Muscle layer of duodenum (tissue), 2 donors: ENCODE measurements at regions not wholly inside any gene's neighbourhood (a gene's known extent, or its start where the extent isn't known, plus 50 kb on each side); places are given as distances from the start of the nearest gene placed in this dataset.

Experiments used
- H3K27ac ChIP-seq: one replicate; pipeline ENCODE4 v1.7.0; 2013; ENCODE audit warnings: mild to moderate bottlenecking, low read length
- H3K27me3 ChIP-seq: one replicate; pipeline ENCODE4 v1.7.0; 2013; ENCODE audit warnings: low read depth, mild to moderate bottlenecking, control low read depth, low read length
- H3K36me3 ChIP-seq, 2 donors: one replicate each; pipeline ENCODE4 v1.7.0; 2013; ENCODE audit warnings: low read length in 2 of 2, control low read depth in 1 of 2, mild to moderate bottlenecking in 1 of 2; ENCODE audit not compliant: insufficient read depth in 2 of 2, control insufficient read depth in 1 of 2
- H3K4me1 ChIP-seq, 2 donors: one replicate each; pipeline ENCODE4 v1.7.0; 2013; ENCODE audit warnings: low read length in 2 of 2, mild to moderate bottlenecking in 2 of 2, control low read depth in 1 of 2, moderate library complexity in 1 of 2; ENCODE audit not compliant: insufficient read depth in 2 of 2, control insufficient read depth in 1 of 2
- H3K4me3 ChIP-seq, 2 donors: one replicate each; pipeline ENCODE4 v1.7.0; 2013; ENCODE audit warnings: low read length in 2 of 2, low read depth in 1 of 2, mild to moderate bottlenecking in 1 of 2
- H3K9me3 ChIP-seq, 2 donors: one replicate each; pipeline ENCODE4 v1.7.0; 2013; ENCODE audit warnings: low read length in 2 of 2, control low read depth in 1 of 2, mild to moderate bottlenecking in 1 of 2; ENCODE audit not compliant: control insufficient read depth in 1 of 2
- donor health status: healthy.

DNA sequence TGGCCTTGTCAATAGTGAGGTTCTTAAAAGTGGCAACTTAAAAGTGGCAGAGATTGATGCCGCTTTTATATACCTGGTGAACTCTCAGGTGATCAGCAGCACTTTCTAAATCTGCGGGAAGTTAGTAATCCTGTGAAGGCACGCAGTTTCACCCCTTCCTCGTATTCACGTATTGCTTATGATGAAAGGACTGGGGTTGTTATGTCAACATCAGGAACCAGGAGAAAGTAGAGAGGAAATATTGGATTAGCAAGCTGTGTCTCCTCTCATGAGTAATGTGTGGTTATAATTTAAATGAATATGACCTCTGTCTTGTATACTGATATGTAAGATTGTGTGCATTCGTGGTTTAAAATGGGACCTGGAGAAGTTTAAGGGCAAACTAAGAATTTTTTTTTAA, 544.6 kb downstream of the SLITRK6 start:
- H3K27ac ChIP-seq: no peak overlapping the region
- H3K4me1 ChIP-seq: no peaks in the 10 kb centered on the region
- H3K27me3 ChIP-seq: no peaks in the 10 kb centered on the region
- no peaks in the 10 kb centered on the region for H3K9me3 ChIP-seq
- H3K36me3 ChIP-seq: no peaks in the 10 kb centered on the region
- no peak overlapping the region for H3K4me3 ChIP-seq

DNA sequence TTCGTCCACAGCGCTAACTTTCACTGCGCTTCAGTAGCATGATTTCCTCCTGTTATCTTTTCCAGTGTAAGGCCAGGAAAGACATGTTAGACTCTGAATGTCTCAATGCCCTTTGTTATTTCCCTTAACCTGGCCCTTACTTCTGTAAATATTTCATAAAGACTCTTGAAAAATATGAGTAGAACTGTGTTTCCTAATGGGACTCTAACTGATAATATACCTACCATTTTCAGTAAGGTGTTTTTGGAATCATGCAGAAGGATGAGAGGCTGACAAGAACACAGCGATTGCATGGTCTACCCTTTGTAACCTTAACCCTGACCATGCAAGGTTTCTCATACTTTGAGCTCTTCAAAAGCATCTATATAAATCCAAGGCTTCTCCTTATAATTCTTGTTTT, 550.1 kb downstream of the SLITRK6 start:
- Histone ChIP-seq H3K9me3 (no peaks in the 10 kb centered on the region), H3K27me3 (no peaks in the 10 kb centered on the region), H3K27ac (no peak overlapping the region), H3K4me1 (no peaks in the 10 kb centered on the region), H3K36me3 (no peaks in the 10 kb centered on the region), H3K4me3 (no peak overlapping the region)

DNA sequence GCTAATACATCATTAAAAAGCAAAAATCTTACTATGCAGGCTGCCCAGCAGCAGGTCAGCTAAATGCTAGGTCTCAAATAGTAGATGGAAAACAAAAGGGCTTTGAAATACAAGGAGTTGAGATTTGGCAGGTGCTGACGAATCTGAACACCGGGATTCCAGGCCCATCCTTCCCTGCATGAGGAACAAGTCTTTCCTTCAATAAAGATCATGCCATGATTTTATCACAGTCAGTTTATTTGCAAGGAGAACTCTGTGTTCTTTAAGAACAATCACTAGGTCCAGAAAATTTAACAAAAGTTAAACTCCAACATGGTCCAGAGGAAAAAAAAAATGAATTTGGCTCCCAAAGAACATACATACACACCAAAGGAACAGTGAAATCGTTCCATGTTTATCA, 551.4 kb downstream of the SLITRK6 start:
- Histone ChIP-seq H3K36me3 (no peaks in the 10 kb centered on the region), H3K9me3 (no peaks in the 10 kb centered on the region), H3K27ac (no peak overlapping the region), H3K4me3 (no peak overlapping the region), H3K4me1 (no peaks in the 10 kb centered on the region), H3K27me3 (no peaks in the 10 kb centered on the region)

DNA sequence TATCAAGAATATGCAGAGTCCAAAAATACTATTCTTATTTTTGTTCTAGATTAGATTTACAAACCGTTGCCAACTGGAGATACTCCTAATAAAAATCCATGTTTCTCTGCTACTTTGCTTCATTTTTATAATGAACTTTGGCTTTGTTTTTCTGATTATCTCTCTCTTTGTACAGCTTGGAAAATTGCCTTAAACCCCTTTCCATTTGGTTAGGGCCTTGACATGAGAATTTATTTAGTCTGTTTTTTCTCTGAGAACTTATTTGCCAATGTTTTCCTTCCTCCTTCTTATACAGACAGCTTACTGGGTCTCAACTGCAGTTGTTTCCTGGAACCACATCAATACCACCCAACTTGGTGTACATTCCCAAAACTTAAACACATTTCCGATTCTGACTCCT, 555.4 kb downstream of the SLITRK6 start:
- Histone ChIP-seq H3K9me3 (no peaks in the 10 kb centered on the region), H3K27ac (no peak overlapping the region), H3K27me3 (no peaks in the 10 kb centered on the region), H3K4me3 (no peak overlapping the region), H3K4me1 (no peaks in the 10 kb centered on the region), H3K36me3 (no peaks in the 10 kb centered on the region)

DNA sequence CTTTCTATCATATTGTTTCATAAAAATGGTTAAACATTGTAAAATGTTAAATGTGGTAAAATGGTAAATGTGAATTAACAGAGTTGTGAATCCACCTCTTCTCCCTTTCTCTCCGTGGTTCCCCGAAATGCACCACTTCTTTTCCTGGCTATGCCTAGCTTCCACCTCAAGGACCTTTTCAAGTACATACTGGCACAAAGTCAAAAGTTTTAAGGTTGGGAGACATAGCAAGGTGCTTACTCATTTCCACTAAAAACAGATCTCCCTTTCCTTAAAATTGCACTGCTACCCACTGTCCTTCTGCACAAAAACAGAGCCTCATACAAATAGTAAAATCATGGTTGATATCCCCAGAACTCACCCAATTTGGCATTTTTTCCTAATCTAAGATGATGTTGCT, 558.2 kb downstream of the SLITRK6 start:
- no peak overlapping the region for H3K4me3 ChIP-seq
- no peaks in the 10 kb centered on the region for H3K27me3 ChIP-seq
- no peaks in the 10 kb centered on the region for H3K4me1 ChIP-seq
- no peaks in the 10 kb centered on the region for H3K36me3 ChIP-seq
- no peak overlapping the region for H3K27ac ChIP-seq
- H3K9me3 ChIP-seq: no peaks in the 10 kb centered on the region

- Histone ChIP-seq H3K27me3 (no peaks in the 10 kb centered on the region), H3K4me1 (no peaks in the 10 kb centered on the region), H3K27ac (no peak overlapping the region), H3K36me3 (no peaks in the 10 kb centered on the region), H3K9me3 (no peaks in the 10 kb centered on the region), H3K4me3 (no peak overlapping the region)
These were observed 562.8 kb downstream of the SLITRK6 start for GRCh38 chr13:85236413-85236812.

DNA sequence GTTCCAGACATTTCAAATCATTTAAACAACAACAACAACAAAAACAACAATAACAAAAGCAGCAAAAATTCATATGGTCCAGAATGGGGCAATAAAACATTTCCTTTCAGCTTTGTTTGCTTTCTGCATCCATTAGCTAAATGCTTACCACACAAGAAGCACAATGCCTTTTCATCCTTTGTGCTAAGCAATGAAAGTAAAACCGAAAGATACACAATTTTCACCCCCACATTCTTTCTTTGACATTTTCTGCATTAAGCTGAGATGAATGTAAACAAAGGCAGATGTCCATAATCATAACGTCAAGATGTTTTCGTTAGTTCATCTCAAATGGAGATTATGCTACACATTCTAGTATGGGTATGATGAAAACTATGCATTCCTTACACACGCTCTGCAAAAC, 568.5 kb downstream of the SLITRK6 start:
- no peaks in the 10 kb centered on the region for H3K9me3 ChIP-seq
- no peaks in the 10 kb centered on the region for H3K36me3 ChIP-seq
- no peaks in the 10 kb centered on the region for H3K27me3 ChIP-seq
- H3K4me3 ChIP-seq: peak overlapping the region in 1 of 2 donors; percentile 34
- H3K27ac ChIP-seq: no peak overlapping the region
- no peaks in the 10 kb centered on the region for H3K4me1 ChIP-seq

GRCh38 chr13:85228692-85229091, 570.5 kb downstream of the SLITRK6 start:
- no peaks in the 10 kb centered on the region for H3K27me3 ChIP-seq
- H3K27ac ChIP-seq: no peak overlapping the region
- no peaks in the 10 kb centered on the region for H3K9me3 ChIP-seq
- no peaks in the 10 kb centered on the region for H3K4me1 ChIP-seq
- no peak overlapping the region for H3K4me3 ChIP-seq
- no peaks in the 10 kb centered on the region for H3K36me3 ChIP-seq

DNA sequence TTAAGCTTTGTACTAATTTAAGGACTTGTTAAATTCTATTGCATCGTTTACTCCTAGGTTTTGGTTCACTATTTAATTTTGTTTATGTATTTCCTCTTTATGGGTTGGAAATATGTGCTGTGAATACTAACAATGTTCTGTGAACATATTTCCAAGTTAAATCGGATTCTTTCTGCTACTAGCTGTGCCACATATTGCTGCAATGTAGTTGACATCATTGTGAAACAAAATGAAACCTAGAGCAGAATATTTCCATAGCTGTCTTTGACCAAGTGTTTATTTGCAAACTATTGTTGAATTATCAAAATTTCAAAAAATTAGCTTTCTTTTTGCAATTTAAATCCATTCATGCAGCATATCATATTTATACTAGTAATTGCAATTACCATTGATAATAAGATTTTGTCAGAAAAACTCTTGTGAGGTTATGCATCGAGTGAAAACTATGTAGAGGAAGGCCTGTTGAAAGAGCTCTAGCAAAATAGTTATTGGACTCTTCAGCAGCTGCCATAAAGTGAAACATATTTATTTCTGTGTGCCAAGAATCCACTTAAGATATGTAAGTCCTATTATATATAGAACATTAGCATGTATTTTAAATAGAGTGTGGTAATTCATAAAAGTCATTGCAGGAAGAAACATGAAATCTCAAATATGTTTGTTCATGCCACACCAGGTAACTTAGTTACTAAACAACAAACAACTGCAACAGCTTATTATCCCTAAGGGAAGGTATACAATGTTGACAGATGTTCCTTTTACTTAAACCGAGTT, 575.1 kb downstream of the SLITRK6 start:
- no peaks in the 10 kb centered on the region for H3K36me3 ChIP-seq
- H3K4me3 ChIP-seq: peak overlapping the region in 1 of 2 donors; percentile 6
- H3K9me3 ChIP-seq: no peaks in the 10 kb centered on the region
- H3K27ac ChIP-seq: no peak overlapping the region
- H3K4me1 ChIP-seq: no peaks in the 10 kb centered on the region
- no peaks in the 10 kb centered on the region for H3K27me3 ChIP-seq

DNA sequence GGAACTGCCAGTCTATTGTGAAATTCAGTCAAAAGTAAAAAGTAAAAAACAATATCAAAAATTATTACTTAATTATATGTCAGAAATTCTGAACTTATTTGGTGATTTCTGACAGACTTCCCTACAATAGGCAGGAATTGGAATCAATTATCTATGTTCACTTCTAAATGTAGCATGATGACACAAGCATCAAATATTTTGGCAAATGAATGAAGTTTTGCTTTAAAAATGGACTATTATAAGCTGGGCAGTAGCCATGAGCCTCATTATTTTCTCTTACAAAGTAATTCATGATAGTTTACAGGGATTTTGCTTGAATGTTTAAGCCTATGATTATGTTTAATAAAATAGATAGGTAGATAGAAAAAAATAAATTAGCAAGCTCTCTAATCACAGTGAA, 582.6 kb downstream of the SLITRK6 start:
- Histone ChIP-seq H3K27ac (no peak overlapping the region), H3K36me3 (no peaks in the 10 kb centered on the region), H3K4me1 (no peaks in the 10 kb centered on the region), H3K27me3 (no peaks in the 10 kb centered on the region), H3K4me3 (no peak overlapping the region), H3K9me3 (no peaks in the 10 kb centered on the region)

DNA sequence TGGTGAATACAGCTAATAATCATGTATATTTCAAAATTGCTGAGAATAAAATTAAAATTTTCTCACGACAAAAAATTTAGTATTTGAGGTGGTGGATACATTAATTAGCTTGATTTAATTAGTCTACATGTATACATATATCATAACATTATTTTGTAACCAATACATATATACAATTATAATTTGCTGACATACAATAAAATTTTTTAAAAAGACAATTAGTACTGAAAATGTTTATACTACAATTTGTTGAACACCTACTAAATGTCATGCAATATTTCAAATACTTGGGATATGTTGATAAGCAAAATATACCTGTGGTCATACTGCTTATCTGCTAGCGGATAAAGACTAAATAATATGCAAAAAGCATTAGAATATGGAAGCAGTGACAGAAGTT, 586.5 kb downstream of the SLITRK6 start:
- no peak overlapping the region for H3K27ac ChIP-seq
- H3K27me3 ChIP-seq: no peaks in the 10 kb centered on the region
- H3K36me3 ChIP-seq: no peaks in the 10 kb centered on the region
- no peaks in the 10 kb centered on the region for H3K9me3 ChIP-seq
- H3K4me1 ChIP-seq: no peaks in the 10 kb centered on the region
- H3K4me3 ChIP-seq: no peak overlapping the region

- H3K4me1 ChIP-seq: no peaks in the 10 kb centered on the region
- H3K27ac ChIP-seq: no peak overlapping the region
- H3K27me3 ChIP-seq: no peaks in the 10 kb centered on the region
- H3K36me3 ChIP-seq: no peaks in the 10 kb centered on the region
- peaks cover 0 to 3% of the 10 kb centered on the region in 2 donors for H3K9me3 ChIP-seq
- H3K4me3 ChIP-seq: no peak overlapping the region
These were observed 594.4 kb downstream of the SLITRK6 start for GRCh38 chr13:85204668-85205344.
